ENCODE measurements at regions not wholly inside any gene's neighbourhood (a gene's known extent, or its start where the extent isn't known, plus 50 kb on each side); places are given as distances from the start of the nearest gene placed in this dataset.

DNA sequence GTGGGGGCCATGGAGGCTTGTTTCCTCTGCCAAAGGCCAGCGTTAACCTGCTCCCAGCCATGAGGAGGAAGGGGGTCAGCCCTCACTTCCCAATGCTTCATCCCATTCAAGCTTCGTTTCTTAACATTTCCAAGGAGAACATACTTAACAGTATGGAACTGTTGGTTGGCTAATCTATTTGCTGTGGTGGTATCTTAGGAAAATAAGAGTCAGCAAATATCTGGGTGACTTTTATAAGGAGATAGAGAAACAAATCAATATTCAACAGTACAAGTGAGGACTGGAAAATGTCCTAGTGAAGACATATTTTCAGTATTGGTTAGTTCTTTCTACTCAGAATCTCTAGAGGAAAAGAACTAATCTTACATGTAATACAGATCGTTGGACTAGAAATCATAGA lies 223.8 kb upstream of the ARRDC4 start:
- no peak for TF ChIP-seq ZNF565 (CRISPR knock-in tag; conservative IDR thresholded peaks at IDR 0.05; ENCODE audit: low read depth)
- TF ChIP-seq, protein P1, sequence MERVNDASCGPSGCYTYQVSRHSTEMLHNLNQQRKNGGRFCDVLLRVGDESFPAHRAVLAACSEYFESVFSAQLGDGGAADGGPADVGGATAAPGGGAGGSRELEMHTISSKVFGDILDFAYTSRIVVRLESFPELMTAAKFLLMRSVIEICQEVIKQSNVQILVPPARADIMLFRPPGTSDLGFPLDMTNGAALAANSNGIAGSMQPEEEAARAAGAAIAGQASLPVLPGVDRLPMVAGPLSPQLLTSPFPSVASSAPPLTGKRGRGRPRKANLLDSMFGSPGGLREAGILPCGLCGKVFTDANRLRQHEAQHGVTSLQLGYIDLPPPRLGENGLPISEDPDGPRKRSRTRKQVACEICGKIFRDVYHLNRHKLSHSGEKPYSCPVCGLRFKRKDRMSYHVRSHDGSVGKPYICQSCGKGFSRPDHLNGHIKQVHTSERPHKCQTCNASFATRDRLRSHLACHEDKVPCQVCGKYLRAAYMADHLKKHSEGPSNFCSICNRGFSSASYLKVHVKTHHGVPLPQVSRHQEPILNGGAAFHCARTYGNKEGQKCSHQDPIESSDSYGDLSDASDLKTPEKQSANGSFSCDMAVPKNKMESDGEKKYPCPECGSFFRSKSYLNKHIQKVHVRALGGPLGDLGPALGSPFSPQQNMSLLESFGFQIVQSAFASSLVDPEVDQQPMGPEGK (CRISPR knock-in tag; IDR thresholded peaks at IDR 0.05; ENCODE audit: borderline replicate concordance) = no peak
- no peak for TF ChIP-seq CSDC2 (CRISPR knock-in tag; IDR thresholded peaks at IDR 0.05)
- no peak for TF ChIP-seq ZNF70 (CRISPR knock-in tag; IDR thresholded peaks at IDR 0.05)
- no peak for TF ChIP-seq RARB (CRISPR knock-in tag; IDR thresholded peaks at IDR 0.05)
- TF ChIP-seq ZNF8 (CRISPR knock-in tag; IDR thresholded peaks at IDR 0.05) = no peak
- TF ChIP-seq SNAI2 (CRISPR knock-in tag; IDR thresholded peaks at IDR 0.05) = no peak
- no peak for TF ChIP-seq ZFP3 (CRISPR knock-in tag; IDR thresholded peaks at IDR 0.05)
- TF ChIP-seq, protein P2, sequence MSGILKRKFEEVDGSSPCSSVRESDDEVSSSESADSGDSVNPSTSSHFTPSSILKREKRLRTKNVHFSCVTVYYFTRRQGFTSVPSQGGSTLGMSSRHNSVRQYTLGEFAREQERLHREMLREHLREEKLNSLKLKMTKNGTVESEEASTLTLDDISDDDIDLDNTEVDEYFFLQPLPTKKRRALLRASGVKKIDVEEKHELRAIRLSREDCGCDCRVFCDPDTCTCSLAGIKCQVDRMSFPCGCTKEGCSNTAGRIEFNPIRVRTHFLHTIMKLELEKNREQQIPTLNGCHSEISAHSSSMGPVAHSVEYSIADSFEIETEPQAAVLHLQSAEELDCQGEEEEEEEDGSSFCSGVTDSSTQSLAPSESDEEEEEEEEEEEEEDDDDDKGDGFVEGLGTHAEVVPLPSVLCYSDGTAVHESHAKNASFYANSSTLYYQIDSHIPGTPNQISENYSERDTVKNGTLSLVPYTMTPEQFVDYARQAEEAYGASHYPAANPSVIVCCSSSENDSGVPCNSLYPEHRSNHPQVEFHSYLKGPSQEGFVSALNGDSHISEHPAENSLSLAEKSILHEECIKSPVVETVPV (CRISPR knock-in tag; IDR thresholded peaks at IDR 0.05) = no peak

Measured in SK-N-SH treated with all-trans-retinoic acid at 6 μM for 48 hours (cell line).